ENCODE measurements at regions not wholly inside any gene's neighbourhood (a gene's known extent, or its start where the extent isn't known, plus 50 kb on each side); places are given as distances from the start of the nearest gene placed in this dataset.

DNA sequence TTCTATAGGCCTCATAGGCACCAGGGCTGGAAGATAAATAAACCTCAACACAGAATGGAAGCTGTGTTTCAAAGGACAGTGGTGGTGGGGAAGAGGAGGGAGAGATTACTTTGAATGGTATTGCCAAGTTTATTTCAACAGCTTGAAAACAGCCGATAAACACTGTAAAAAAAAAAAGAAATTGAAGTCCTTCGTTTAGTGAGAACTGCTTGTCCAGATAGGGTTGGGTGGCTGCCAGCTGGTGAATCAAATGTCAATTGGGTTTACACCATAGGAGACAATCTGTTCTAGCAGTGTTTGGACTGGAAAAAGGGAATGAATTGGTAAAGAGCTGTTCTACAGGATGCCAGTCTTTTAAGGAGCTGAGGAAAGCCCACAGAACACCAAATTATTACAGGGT, 254.8 kb downstream of the PHF14 start:
- TF ChIP-seq SP1 (IDR thresholded peaks at IDR 0.05), result no peak
- no peak for TF ChIP-seq FOXM1 (IDR thresholded peaks at IDR 0.05; ENCODE audit: borderline replicate concordance)
- TF ChIP-seq BHLHE40 (IDR thresholded peaks at IDR 0.05; ENCODE audit: borderline replicate concordance), result no peak
- no peak for TF ChIP-seq ZNF384 (IDR thresholded peaks at IDR 0.05)
- TF ChIP-seq, protein P1, sequence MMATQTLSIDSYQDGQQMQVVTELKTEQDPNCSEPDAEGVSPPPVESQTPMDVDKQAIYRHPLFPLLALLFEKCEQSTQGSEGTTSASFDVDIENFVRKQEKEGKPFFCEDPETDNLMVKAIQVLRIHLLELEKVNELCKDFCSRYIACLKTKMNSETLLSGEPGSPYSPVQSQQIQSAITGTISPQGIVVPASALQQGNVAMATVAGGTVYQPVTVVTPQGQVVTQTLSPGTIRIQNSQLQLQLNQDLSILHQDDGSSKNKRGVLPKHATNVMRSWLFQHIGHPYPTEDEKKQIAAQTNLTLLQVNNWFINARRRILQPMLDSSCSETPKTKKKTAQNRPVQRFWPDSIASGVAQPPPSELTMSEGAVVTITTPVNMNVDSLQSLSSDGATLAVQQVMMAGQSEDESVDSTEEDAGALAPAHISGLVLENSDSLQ (IDR thresholded peaks at IDR 0.05), result no peak
- no peak for TF ChIP-seq HDGF (IDR thresholded peaks at IDR 0.05; ENCODE audit: borderline replicate concordance)

All from HEK293T (cell line).